H1 (cell line): ENCODE measurements at regions not wholly inside any gene's neighbourhood (a gene's known extent, or its start where the extent isn't known, plus 50 kb on each side); places are given as distances from the start of the nearest gene placed in this dataset.

ENCODE experiments used
- CTCF ChIA-PET: fragments of 300-600 bp; sonication (Branson Sonifier 250); formaldehyde crosslinking; loops from one replicate; lab custom pipeline; 2021; ENCODE audit not compliant: partially characterized antibody; lab: Charles Lee
- POLR2A ChIA-PET: fragments of 300-600 bp; sonication (Branson Sonifier 250); formaldehyde crosslinking; loops from one replicate; lab custom pipeline; 2021; ENCODE audit warnings: inconsistent platforms; ENCODE audit not compliant: partially characterized antibody; lab: Charles Lee
- DNase-seq, 2 experiments: peaks; one replicate each; pipeline versions ENCODE4 v3.0.0 to v3.0.0-alpha.2; 2010 to 2022; ENCODE audit warnings: low spot score in 2 of 2, low read depth in 1 of 2, mixed read lengths in 1 of 2
- FAIRE-seq: peaks from 2 replicates; lab custom pipeline; 2011; peaks lifted over from hg19 to GRCh38; lab: Jason Lieb, UNC
- H2AFZ ChIP-seq: 2 replicates; pipeline ENCODE4 v1.8.1; 2012; ENCODE audit warnings: low read length, inconsistent platforms
- H2AK5ac ChIP-seq: 2 replicates; pipeline ENCODE4 v1.6.1; 2013; ENCODE audit warnings: low read depth, low read length
- H2BK120ac ChIP-seq: replicated peaks from 2 replicates; pipeline ENCODE3; 2013; ENCODE audit warnings: low read depth, low read length, inconsistent platforms
- H2BK12ac ChIP-seq: 2 replicates; pipeline ENCODE4 v1.6.1; 2013; ENCODE audit warnings: low read depth, low read length
- H2BK15ac ChIP-seq: 2 replicates; pipeline ENCODE4 v1.6.1; 2013; ENCODE audit warnings: low read length
- H2BK20ac ChIP-seq: 2 replicates; pipeline ENCODE4 v1.6.1; 2013; ENCODE audit warnings: low read length
- H2BK5ac ChIP-seq: 2 replicates; pipeline ENCODE4 v1.6.1; 2013; ENCODE audit warnings: low read depth, low read length
- H3K14ac ChIP-seq: 2 replicates; pipeline ENCODE4 v1.6.1; 2013; ENCODE audit warnings: inconsistent platforms; ENCODE audit not compliant: insufficient read length
- H3K18ac ChIP-seq: 2 replicates; pipeline ENCODE4 v1.6.1; 2013; ENCODE audit warnings: low read length; ENCODE audit errors: extremely low read depth
- H3K23ac ChIP-seq: 2 replicates; pipeline ENCODE4 v1.6.1; 2013; ENCODE audit warnings: inconsistent platforms; ENCODE audit not compliant: insufficient read length
- H3K23me2 ChIP-seq: 2 replicates; pipeline ENCODE4 v1.6.1; 2013; ENCODE audit warnings: low read depth, low read length
- H3K27ac ChIP-seq: 2 replicates; pipeline ENCODE4 v1.6.1; 2011; ENCODE audit warnings: low read depth, low read length, inconsistent platforms
- H3K27me3 ChIP-seq, 4 experiments: replicated peaks in 1 of 4; 1 replicate in 1 of 4; 2 replicates in 3 of 4; pipeline versions ENCODE4 v1.6.1 to v1.8.1; 2011 to 2013; ENCODE audit warnings: low read length in 3 of 4, mild to moderate bottlenecking in 3 of 4, inconsistent platforms in 2 of 4, mixed read lengths in 2 of 4, moderate library complexity in 1 of 4; ENCODE audit not compliant: control insufficient read depth in 3 of 4, insufficient read depth in 3 of 4; ENCODE audit errors: extremely low read depth in 1 of 4
- H3K36me3 ChIP-seq, 4 experiments: 2 replicates each; pipeline versions ENCODE4 v1.6.1 to v1.8.1; 2011 to 2013; ENCODE audit warnings: mild to moderate bottlenecking in 4 of 4, low read length in 3 of 4, moderate library complexity in 2 of 4, control low read depth in 1 of 4, inconsistent platforms in 1 of 4; ENCODE audit not compliant: insufficient read depth in 4 of 4, control insufficient read depth in 2 of 4
- H3K4ac ChIP-seq: replicated peaks from 2 replicates; pipeline ENCODE3; 2013; ENCODE audit warnings: low read length, low read depth, mixed read lengths, inconsistent platforms; ENCODE audit not compliant: insufficient read length
- H3K4me1 ChIP-seq, 4 experiments: replicated peaks in 1 of 4; 1 replicate in 1 of 4; 2 replicates in 3 of 4; pipeline versions ENCODE4 v1.6.1 to v1.8.1; 2011 to 2013; ENCODE audit warnings: low read length in 3 of 4, inconsistent platforms in 2 of 4, mixed read lengths in 1 of 4; ENCODE audit not compliant: insufficient read depth in 4 of 4, control insufficient read depth in 3 of 4
- H3K4me2 ChIP-seq, 2 experiments: 2 replicates each; pipeline versions ENCODE4 v1.6.1 to v1.8.1; 2011 to 2013; ENCODE audit warnings: low read depth in 2 of 2, low read length in 2 of 2, control low read depth in 1 of 2, inconsistent platforms in 1 of 2, mild to moderate bottlenecking in 1 of 2; ENCODE audit not compliant: insufficient read depth in 1 of 2
- H3K4me3 ChIP-seq, 4 experiments: fragments of 200-600, 300-600 bp in 1 of 4; sonication (generic), shearing (Covaris generic), sonication (Bioruptor Twin) in 1 of 4; 2 replicates each; pipeline versions ENCODE4 v1.5.1 to v1.8.1; 2011 to 2016; ENCODE audit warnings: low read length in 4 of 4, low read depth in 3 of 4, control low read depth in 2 of 4, inconsistent platforms in 2 of 4, mild to moderate bottlenecking in 2 of 4, mixed read lengths in 1 of 4, moderate library complexity in 1 of 4; ENCODE audit not compliant: insufficient read depth in 2 of 4; ENCODE audit errors: extremely low read depth in 1 of 4
- H3K56ac ChIP-seq: replicated peaks from 2 replicates; pipeline ENCODE3; 2013; ENCODE audit warnings: low read depth, mild to moderate bottlenecking, mixed read lengths, low read length, inconsistent platforms; ENCODE audit not compliant: insufficient read length
- H3K79me1 ChIP-seq: 2 replicates; pipeline ENCODE4 v1.6.1; 2013; ENCODE audit warnings: low read depth, low read length, control low read depth
- H3K79me2 ChIP-seq, 2 experiments: 2 replicates each; pipeline versions ENCODE4 v1.6.1 to v1.8.1; 2012 to 2013; ENCODE audit warnings: low read length in 2 of 2, mild to moderate bottlenecking in 2 of 2, inconsistent platforms in 1 of 2; ENCODE audit not compliant: insufficient read depth in 2 of 2, control insufficient read depth in 1 of 2
- H3K9ac ChIP-seq, 4 experiments: replicated peaks in 1 of 4; 1 replicate in 1 of 4; 2 replicates in 3 of 4; pipeline versions ENCODE4 v1.6.1 to v1.8.1; 2011 to 2013; ENCODE audit warnings: low read depth in 3 of 4, low read length in 3 of 4, control low read depth in 2 of 4, mild to moderate bottlenecking in 2 of 4, moderate library complexity in 2 of 4, inconsistent platforms in 1 of 4; ENCODE audit errors: extremely low read depth in 1 of 4
- H3K9me3 ChIP-seq, 2 experiments: 2 replicates each; pipeline versions ENCODE4 v1.6.1 to v1.8.1; 2012 to 2013; ENCODE audit warnings: mild to moderate bottlenecking in 2 of 2, moderate library complexity in 2 of 2, control low read depth in 1 of 2, inconsistent platforms in 1 of 2, low read depth in 1 of 2, low read length in 1 of 2, mixed read lengths in 1 of 2; ENCODE audit not compliant: insufficient read depth in 2 of 2
- H4K20me1 ChIP-seq, 2 experiments: replicated peaks in 1 of 2; 2 replicates each; pipeline versions ENCODE3 to v1.8.1; 2011 to 2013; ENCODE audit warnings: inconsistent platforms in 2 of 2, low read length in 2 of 2, mild to moderate bottlenecking in 1 of 2; ENCODE audit not compliant: insufficient read depth in 2 of 2, control insufficient read depth in 1 of 2
- H4K5ac ChIP-seq: 2 replicates; pipeline ENCODE4 v1.6.1; 2013; ENCODE audit warnings: low read length, low read depth, mixed read lengths, inconsistent platforms; ENCODE audit not compliant: insufficient read length
- H4K8ac ChIP-seq: 2 replicates; pipeline ENCODE4 v1.8.0; 2013; ENCODE audit warnings: mild to moderate bottlenecking, moderate library complexity, low read length, inconsistent platforms; ENCODE audit not compliant: insufficient read depth; ENCODE audit errors: extremely low read depth
- H4K91ac ChIP-seq: replicated peaks from 2 replicates; pipeline ENCODE3; 2013; ENCODE audit warnings: low read length, mixed read lengths, inconsistent platforms; ENCODE audit not compliant: insufficient read length
- EGR1 ChIP-seq: IDR thresholded peaks from 2 replicates; pipeline ENCODE4 v1.6.1; 2011; ENCODE audit warnings: low read depth, low read length, borderline replicate concordance
- EZH2 ChIP-seq: fragments of 200-600 bp; sonication (generic); IDR thresholded peaks from 2 replicates; pipeline ENCODE4 v1.7.1; 2012; ENCODE audit warnings: low read depth, mild to moderate bottlenecking, moderate library complexity, low read length, inconsistent platforms; ENCODE audit not compliant: severe bottlenecking
- HDAC2 ChIP-seq, 2 experiments: fragments of 300-600 bp in 1 of 2; sonication (generic) in 1 of 2; IDR thresholded peaks; 2 replicates each; pipeline ENCODE4 v1.6.1; 2011 to 2012; ENCODE audit warnings: low read depth in 2 of 2, low read length in 2 of 2, mild to moderate bottlenecking in 2 of 2, moderate library complexity in 2 of 2, borderline replicate concordance in 1 of 2, inconsistent platforms in 1 of 2
- HDAC6 ChIP-seq: IDR thresholded peaks from one replicate; pipeline ENCODE4 v1.7.1; 2012; ENCODE audit warnings: low read depth, mild to moderate bottlenecking, inconsistent platforms, low read length, moderate library complexity
- POLR2A ChIP-seq, 2 experiments: IDR thresholded peaks; 1 replicate in 1 of 2; 2 replicates in 1 of 2; pipeline ENCODE4 v1.6.1; 2011; ENCODE audit warnings: low read depth in 2 of 2, low read length in 2 of 2, mild to moderate bottlenecking in 2 of 2; ENCODE audit errors: control extremely low read depth in 1 of 2
- POU5F1 ChIP-seq: IDR thresholded peaks from 2 replicates; pipeline ENCODE4 v1.6.1; 2011; ENCODE audit warnings: low read depth, mild to moderate bottlenecking, low read length, moderate library complexity
- SIN3A ChIP-seq, 2 experiments: IDR thresholded peaks in 1 of 2; conservative IDR thresholded peaks in 1 of 2; 2 replicates each; pipeline ENCODE4 v1.6.1; 2011 to 2012; ENCODE audit warnings: low read length in 2 of 2, improper control_type of control experiment in 1 of 2, low read depth in 1 of 2, mild to moderate bottlenecking in 1 of 2
- SP1 ChIP-seq: IDR thresholded peaks from 2 replicates; pipeline ENCODE4 v1.6.1; 2011; ENCODE audit warnings: low read depth, low read length
- SRF ChIP-seq: IDR thresholded peaks from 2 replicates; pipeline ENCODE4 v1.6.1; 2011; ENCODE audit warnings: mild to moderate bottlenecking, low read depth, low read length, moderate library complexity
- WGBS, 2 experiments: shearing (Covaris generic) in 1 of 2; methylation state at CpG; one replicate each; pipeline versions ENCODE4 v1.1.6 to v1.1.7; 2013 to 2015; ENCODE audit warnings: low lambda C conversion rate in 2 of 2, mixed read lengths in 2 of 2, inconsistent platforms in 1 of 2, low coverage in 1 of 2, missing lambda C conversion rate in 1 of 2; ENCODE audit not compliant: insufficient replicate concordance in 2 of 2, insufficient coverage in 1 of 2, insufficient read length in 1 of 2; ENCODE audit errors: extremely low coverage in 1 of 2, missing lambda C conversion rate in 1 of 2; 5-methylcytosine and 5-hydroxymethylcytosine counted together
- TF ChIP-seq, protein P1 (sequence below): IDR thresholded peaks from 2 replicates; pipeline ENCODE4 v1.6.1; 2011; ENCODE audit warnings: low read depth, mild to moderate bottlenecking, low read length; ENCODE audit not compliant: insufficient read depth

DNA sequence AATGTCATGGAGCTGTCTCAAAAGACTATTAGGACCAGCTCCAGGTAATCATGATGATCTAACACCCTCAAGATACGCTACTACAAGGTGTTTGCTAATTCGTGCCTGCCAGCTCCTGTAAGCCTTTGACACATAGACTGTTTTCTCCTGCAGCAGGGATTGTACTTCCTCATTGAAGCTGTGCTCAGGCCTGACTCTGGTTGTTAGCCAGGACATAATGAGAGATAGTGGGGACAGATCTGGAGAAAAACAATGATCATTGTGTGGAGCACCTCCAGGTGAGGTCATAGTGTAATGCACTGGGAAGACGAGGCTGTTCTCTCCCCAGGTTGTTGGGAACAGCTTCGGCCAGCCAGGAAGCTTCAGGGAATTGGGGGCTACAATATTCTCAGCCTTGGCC lies 94.6 kb downstream of the SETD4 start:
- Histone ChIP-seq H3K4me1 (no peaks in the 10 kb centered on the region), H3K14ac (no peak overlapping the region), H3K9ac (no peak overlapping the region), H4K5ac (no peak overlapping the region), H3K27ac (no peak overlapping the region), H2AK5ac (no peak overlapping the region), H2BK120ac (no peak overlapping the region), H3K18ac (no peak overlapping the region), H3K27me3 (no peaks in the 10 kb centered on the region), H2AFZ (no peak overlapping the region), H2BK15ac (no peak overlapping the region), H3K56ac (no peak overlapping the region), H3K23ac (no peak overlapping the region), H4K8ac (no peak overlapping the region), H3K79me1 (no peaks in the 10 kb centered on the region), H3K4me2 (no peak overlapping the region), H2BK12ac (no peak overlapping the region), H3K9me3 (no peaks in the 10 kb centered on the region), H3K4me3 (no peak overlapping the region), H2BK20ac (no peak overlapping the region), H3K36me3 (no peaks in the 10 kb centered on the region), H4K20me1 (no peaks in the 10 kb centered on the region), H3K79me2 (no peaks in the 10 kb centered on the region), H3K4ac (no peak overlapping the region), H4K91ac (no peak overlapping the region), H2BK5ac (no peak overlapping the region), H3K23me2 (no peaks in the 10 kb centered on the region)
- no peak for FAIRE-seq
- TF ChIP-seq SRF (no peak), POLR2A (IDR thresholded peaks at IDR 0.05; ENCODE audit: control extremely low read depth in 1 of 2, low read depth in 2 of 2, low read length in 2 of 2) (no peak), POU5F1 (no peak), EGR1 (no peak), SIN3A (conservative IDR thresholded peaks at IDR 0.05 in 1 of 2, IDR thresholded peaks at IDR 0.05 in 1 of 2; ENCODE audit: low read depth in 1 of 2, low read length in 2 of 2) (no peak), HDAC6 (no peak), HDAC2 (IDR thresholded peaks at IDR 0.05; ENCODE audit: borderline replicate concordance in 1 of 2, low read depth in 2 of 2, low read length in 2 of 2) (no peak), EZH2 (no peak), SP1 (no peak)
- TF ChIP-seq, protein P1, sequence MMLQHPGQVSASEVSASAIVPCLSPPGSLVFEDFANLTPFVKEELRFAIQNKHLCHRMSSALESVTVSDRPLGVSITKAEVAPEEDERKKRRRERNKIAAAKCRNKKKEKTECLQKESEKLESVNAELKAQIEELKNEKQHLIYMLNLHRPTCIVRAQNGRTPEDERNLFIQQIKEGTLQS: no peak
- WGBS, 2 experiments: 78% methylated on average over 4 of the region's 4 CpGs; no CpG with 5 or more reads in 1 of the 2 experiments
- no peak for DNase-seq
- POLR2A ChIA-PET: no interaction called here
- CTCF ChIA-PET: interaction anchor here (1.1 to 2.0 kb wide), 3 partner anchors 10 to 22 kb away, joined by 3 to 5 read pairs (median 4); no protein-coding TSS in a partner anchor
